ENCODE measurements at regions not wholly inside any gene's neighbourhood (a gene's known extent, or its start where the extent isn't known, plus 50 kb on each side); places are given as distances from the start of the nearest gene placed in this dataset.

- DNase-seq (ENCODE audit: low read depth in 3 of 3, low spot score in 1 of 3), result no peak
These were observed 176.5 kb downstream of the SNX18 start for GRCh38 chr5:54693936-54694657.

GRCh38 chr5:54692631-54693030, 175.1 kb downstream of the SNX18 start:
- no peak for DNase-seq (ENCODE audit: low read depth in 3 of 3, low spot score in 1 of 3)

DNA sequence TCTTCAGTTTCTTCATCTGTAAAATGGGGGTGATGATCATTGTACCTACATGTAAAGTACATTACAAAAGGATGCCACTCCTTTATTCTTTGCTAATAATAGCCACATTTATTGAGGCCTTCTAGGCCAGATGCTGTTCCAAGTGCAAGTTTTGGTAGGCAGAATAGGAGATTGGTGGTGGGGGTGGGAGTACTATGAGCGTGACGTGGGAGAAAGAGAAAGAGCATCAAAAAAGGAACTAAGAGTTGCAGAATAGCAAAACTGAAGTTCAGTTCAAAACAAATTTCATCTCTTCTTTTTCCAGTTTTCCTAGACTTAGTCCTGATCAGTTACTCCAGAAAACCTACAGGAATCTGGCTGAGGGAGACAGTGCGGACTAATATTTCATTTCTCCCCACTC, 174.1 kb downstream of the SNX18 start:
- no peak for DNase-seq (ENCODE audit: low read depth in 3 of 3, low spot score in 1 of 3)

GRCh38 chr5:54689411-54690251, 172.1 kb downstream of the SNX18 start:
- no peak for DNase-seq (ENCODE audit: low read depth in 3 of 3, low spot score in 1 of 3)

GRCh38 chr5:54680998-54681397, 163.4 kb downstream of the SNX18 start:
- no peak for DNase-seq (ENCODE audit: low read depth in 3 of 3, low spot score in 1 of 3)

DNA sequence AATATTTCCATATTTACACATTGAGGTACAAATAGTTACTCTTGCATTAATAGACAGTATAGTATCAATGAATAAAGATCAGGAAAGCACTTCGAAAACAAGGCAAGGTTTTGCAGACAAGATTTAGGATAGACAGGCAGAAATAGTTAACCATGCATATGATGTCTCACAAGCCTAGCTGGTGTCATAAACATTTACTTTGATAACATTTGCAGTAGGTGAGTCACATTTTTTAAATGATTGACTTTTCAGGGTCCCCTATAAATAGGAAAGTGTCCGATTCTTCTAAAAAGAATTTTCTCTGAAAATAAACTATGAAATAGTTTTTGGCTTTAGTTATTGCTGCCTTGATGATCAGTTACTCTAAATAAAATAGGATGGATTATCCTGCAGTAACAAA, 162.1 kb downstream of the SNX18 start:
- DNase-seq (ENCODE audit: low read depth in 3 of 3, low spot score in 1 of 3), result no peak

DNA sequence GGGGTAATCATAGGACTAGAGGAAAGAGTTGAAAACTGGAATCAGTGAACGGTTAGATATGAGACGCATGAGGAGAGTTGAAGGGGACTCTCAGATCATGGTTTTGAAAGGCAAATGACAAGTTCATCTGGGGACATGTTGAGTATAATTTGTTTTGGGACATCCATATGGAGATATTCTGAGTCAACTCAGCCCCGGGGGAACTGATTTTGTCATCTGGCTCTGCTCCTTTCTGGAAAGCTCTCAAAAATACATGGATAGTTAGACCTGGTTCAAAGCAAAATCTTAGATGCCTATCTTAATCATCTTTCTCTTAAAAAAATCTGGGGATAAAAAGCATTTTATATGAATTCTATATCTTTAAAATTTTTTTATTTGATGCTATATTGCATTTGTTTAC, 161.2 kb downstream of the SNX18 start:
- no peak for DNase-seq (ENCODE audit: low read depth in 3 of 3, low spot score in 1 of 3)

DNA sequence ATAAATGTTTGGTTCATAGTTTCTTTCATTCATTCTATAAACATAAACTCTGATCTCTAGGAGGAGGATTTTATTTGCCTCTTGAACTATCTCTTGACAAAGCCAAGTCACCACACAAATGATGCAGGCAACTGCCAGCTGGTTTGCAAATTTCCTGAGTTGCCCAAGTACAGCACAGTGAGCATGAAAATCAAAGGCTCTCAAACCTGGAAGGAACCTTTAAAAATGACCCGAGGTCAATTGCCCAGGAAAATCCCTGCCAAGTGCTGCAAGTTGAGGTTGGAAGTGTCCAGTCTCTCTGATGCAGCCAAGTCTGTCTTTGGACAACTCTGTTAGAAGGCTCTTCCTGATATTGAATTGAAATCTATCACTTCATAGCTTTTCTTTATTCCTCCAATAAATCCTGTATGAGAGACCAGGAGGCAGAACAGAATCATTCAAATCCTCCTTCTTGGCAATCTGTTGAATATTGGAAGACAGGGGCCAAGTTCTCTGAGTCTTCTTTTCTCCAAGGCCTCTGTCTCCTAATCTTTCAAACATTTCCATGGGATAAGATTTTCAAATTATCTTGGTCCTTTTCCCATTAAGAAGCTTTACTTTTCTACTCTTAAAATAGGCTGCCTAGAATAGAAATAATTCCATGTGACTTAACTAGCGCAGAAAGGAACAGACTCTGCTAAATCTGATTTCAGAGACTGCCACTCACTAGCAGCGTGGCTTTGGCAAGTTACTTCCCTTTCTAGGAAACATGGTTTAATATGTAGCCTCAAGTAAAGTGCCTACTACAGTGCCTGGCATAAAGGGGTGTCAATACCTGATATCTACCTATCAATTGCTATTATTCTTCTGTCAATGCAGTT, 159.2 kb downstream of the SNX18 start:
- DNase-seq (ENCODE audit: low read depth in 3 of 3, low spot score in 1 of 3), result no peak

GRCh38 chr5:54673523-54674225, 156.1 kb downstream of the SNX18 start:
- no peak for DNase-seq (ENCODE audit: low read depth in 3 of 3, low spot score in 1 of 3)

DNA sequence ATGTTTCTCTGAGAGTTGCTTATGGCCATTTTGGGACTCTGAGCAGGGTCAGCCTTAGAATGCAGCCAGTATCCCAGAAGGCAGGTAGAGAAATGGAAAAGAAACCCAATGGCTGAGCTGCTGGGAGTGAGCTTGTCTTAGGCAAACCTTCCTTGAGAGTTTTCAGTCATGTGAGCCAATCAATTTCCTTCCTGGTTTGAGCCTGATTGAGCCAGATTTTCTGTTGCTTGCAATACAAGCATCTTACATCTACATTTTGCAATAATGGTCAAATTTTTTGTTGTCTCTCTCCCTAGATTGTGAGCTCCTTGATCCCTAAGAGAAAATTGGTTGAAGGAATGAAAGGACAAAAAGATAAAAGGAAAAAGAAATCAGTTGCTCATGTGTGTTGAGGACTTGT, 155.3 kb downstream of the SNX18 start:
- no peak for DNase-seq (ENCODE audit: low read depth in 3 of 3, low spot score in 1 of 3)

DNA sequence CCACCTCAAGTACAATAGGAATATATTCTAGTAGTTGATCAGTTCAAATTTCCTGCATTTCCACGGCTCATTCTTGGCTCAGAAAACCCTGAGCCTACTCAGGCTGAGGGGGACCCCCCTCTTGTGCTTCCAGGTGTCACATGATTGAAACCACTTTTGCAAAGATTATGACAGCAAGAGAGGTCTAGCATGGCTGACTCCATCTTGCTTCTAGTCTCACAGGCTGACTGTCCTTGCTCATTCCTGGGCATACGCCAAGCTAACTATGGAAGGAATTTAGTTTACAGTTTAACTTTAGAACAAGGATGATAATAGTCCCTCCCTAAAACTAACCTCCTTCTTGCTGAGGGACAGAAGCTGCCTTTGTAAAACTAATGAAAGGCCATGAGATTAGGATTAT, 154.1 kb downstream of the SNX18 start:
- DNase-seq (ENCODE audit: low read depth in 3 of 3, low spot score in 1 of 3), result no peak

- no peak for DNase-seq (ENCODE audit: low read depth in 3 of 3, low spot score in 1 of 3)
These were observed 153.6 kb downstream of the SNX18 start for GRCh38 chr5:54671111-54671531.

- DNase-seq (ENCODE audit: low read depth in 3 of 3, low spot score in 1 of 3), result no peak
These were observed 152.7 kb downstream of the SNX18 start for GRCh38 chr5:54670281-54670680.

- no peak for DNase-seq (ENCODE audit: low read depth in 3 of 3, low spot score in 1 of 3)
These were observed 152.3 kb downstream of the SNX18 start for GRCh38 chr5:54669845-54670244.

GRCh38 chr5:54669285-54669684, 151.7 kb downstream of the SNX18 start:
- DNase-seq (ENCODE audit: low read depth in 3 of 3, low spot score in 1 of 3), result no peak

DNA sequence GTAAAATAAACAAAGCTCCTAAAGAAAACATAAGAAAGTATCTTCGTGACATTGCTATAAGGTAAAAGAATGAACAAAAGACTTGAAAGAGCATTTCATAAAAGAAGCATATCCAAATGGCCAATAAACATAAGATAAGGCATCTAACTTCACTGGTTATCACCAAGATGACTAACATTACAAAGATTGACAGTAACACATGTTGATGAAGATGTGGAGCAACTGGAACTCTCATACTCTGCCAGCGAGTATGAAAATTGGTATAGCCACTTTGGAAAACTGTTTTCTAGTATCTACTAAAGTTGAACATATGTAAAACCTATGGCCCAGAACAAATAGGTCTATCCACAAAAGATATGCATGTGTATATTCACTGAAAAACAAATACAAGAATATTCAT, 150.5 kb downstream of the SNX18 start:
- DNase-seq (ENCODE audit: low read depth in 3 of 3, low spot score in 1 of 3), result no peak

- DNase-seq (ENCODE audit: low read depth in 3 of 3, low spot score in 1 of 3), result no peak
These were observed 149.6 kb downstream of the SNX18 start for GRCh38 chr5:54667136-54667535.

GRCh38 chr5:54663866-54664265, 146.3 kb downstream of the SNX18 start:
- DNase-seq (ENCODE audit: low read depth in 3 of 3, low spot score in 1 of 3), result no peak

GRCh38 chr5:54661111-54661510, 143.6 kb downstream of the SNX18 start:
- no peak for DNase-seq (ENCODE audit: low read depth in 3 of 3, low spot score in 1 of 3)

GRCh38 chr5:54659700-54660131, 142.2 kb downstream of the SNX18 start:
- no peak for DNase-seq (ENCODE audit: low read depth in 3 of 3, low spot score in 1 of 3)

GRCh38 chr5:54658010-54658409, 140.5 kb downstream of the SNX18 start:
- no peak for DNase-seq (ENCODE audit: low read depth in 3 of 3, low spot score in 1 of 3)

All from stimulated activated CD4-positive, alpha-beta T cell treated with anti-CD3 and anti-CD28 coated beads, TNF-alpha, amount 100 ng/mL, for 1 hour (primary cell).